HepG2 (cell line): ENCODE measurements at regions not wholly inside any gene's neighbourhood (a gene's known extent, or its start where the extent isn't known, plus 50 kb on each side); places are given as distances from the start of the nearest gene placed in this dataset.

Source experiments
- AKAP8 ChIP-seq: sonication (generic); formaldehyde crosslinking; IDR thresholded peaks from 2 replicates; pipeline ENCODE4 v1.5.1; 2020; ENCODE audit warnings: mild to moderate bottlenecking, missing genetic modification reagents
- ATF4 ChIP-seq, 2 experiments: fragments of 450-650 bp in 1 of 2; sonication (generic) in 1 of 2; formaldehyde crosslinking; IDR thresholded peaks; 2 replicates each; pipeline versions ENCODE4 v1.5.0 to v1.8.0; 2020 to 2022; ENCODE audit warnings: mild to moderate bottlenecking in 1 of 2, missing genetic modification reagents in 1 of 2
- BCL6 ChIP-seq: IDR thresholded peaks from 2 replicates; pipeline ENCODE4 v1.6.1; 2016; ENCODE audit warnings: missing genetic modification reagents, missing compliant biosample characterization
- CHCHD3 ChIP-seq: sonication (generic); formaldehyde crosslinking; IDR thresholded peaks from 2 replicates; pipeline ENCODE4 v1.8.0; 2022; ENCODE audit warnings: mild to moderate bottlenecking, missing genetic modification reagents, moderate library complexity
- DMAP1 ChIP-seq: IDR thresholded peaks from 2 replicates; pipeline ENCODE4 v1.6.1; 2016
- FOXK2 ChIP-seq: fragments of 450-650 bp; IDR thresholded peaks from 2 replicates; pipeline ENCODE4 v1.6.1; 2016
- IKZF5 ChIP-seq: IDR thresholded peaks from 2 replicates; pipeline ENCODE4 v1.6.1; 2018; ENCODE audit warnings: missing genetic modification reagents, mild to moderate bottlenecking, missing compliant biosample characterization
- ISL2 ChIP-seq: sonication (generic); formaldehyde crosslinking; IDR thresholded peaks from 2 replicates; pipeline ENCODE4 v1.5.0; 2020; ENCODE audit warnings: missing genetic modification reagents
- LBX2 ChIP-seq: sonication (generic); formaldehyde crosslinking; IDR thresholded peaks from 2 replicates; pipeline ENCODE4 v1.5.0; 2020; ENCODE audit warnings: missing genetic modification reagents, mild to moderate bottlenecking, borderline replicate concordance
- LCORL ChIP-seq, 2 experiments: fragments of 450-650 bp in 1 of 2; sonication (generic) in 1 of 2; formaldehyde crosslinking in 1 of 2; IDR thresholded peaks; 2 replicates each; pipeline versions ENCODE4 v1.5.0 to v1.6.1; 2017 to 2020; ENCODE audit warnings: antibody characterized with exemption in 1 of 2, missing genetic modification reagents in 1 of 2
- MAZ ChIP-seq, 2 experiments: sonication (generic) in 1 of 2; formaldehyde crosslinking in 1 of 2; IDR thresholded peaks; 2 replicates each; pipeline versions ENCODE4 v1.5.0 to v1.6.1; 2012 to 2020; ENCODE audit warnings: low read depth in 2 of 2, mild to moderate bottlenecking in 2 of 2, borderline replicate concordance in 1 of 2, improper control_type of control experiment in 1 of 2, low read length in 1 of 2, missing genetic modification reagents in 1 of 2, moderate library complexity in 1 of 2
- MED8 ChIP-seq: sonication (generic); formaldehyde crosslinking; IDR thresholded peaks from 2 replicates; pipeline ENCODE4 v1.8.1; 2023; ENCODE audit warnings: mild to moderate bottlenecking, missing genetic modification reagents; ENCODE audit not compliant: insufficient replicate concordance
- RAD21 ChIP-seq: fragments of 450-650 bp; formaldehyde crosslinking; IDR thresholded peaks from 2 replicates; pipeline ENCODE4 v1.5.0; 2020; ENCODE audit warnings: mild to moderate bottlenecking
- SP5 ChIP-seq: IDR thresholded peaks from 2 replicates; pipeline ENCODE4 v1.6.1; 2016; ENCODE audit warnings: low read depth, borderline replicate concordance
- ZBTB21 ChIP-seq: sonication (generic); formaldehyde crosslinking; IDR thresholded peaks from 2 replicates; pipeline ENCODE4 v1.4.0; 2020; ENCODE audit warnings: missing genetic modification reagents
- ZBTB46 ChIP-seq: sonication (generic); formaldehyde crosslinking; IDR thresholded peaks from 2 replicates; pipeline ENCODE4 v1.4.0; 2020; ENCODE audit warnings: mild to moderate bottlenecking, missing genetic modification reagents, borderline replicate concordance
- ZFP37 ChIP-seq: sonication (generic); formaldehyde crosslinking; IDR thresholded peaks from 2 replicates; pipeline ENCODE4 v1.4.0; 2020; ENCODE audit warnings: missing genetic modification reagents, borderline replicate concordance
- ZFP90 ChIP-seq: sonication (generic); formaldehyde crosslinking; IDR thresholded peaks from 2 replicates; pipeline ENCODE4 v1.8.0; 2022; ENCODE audit warnings: missing genetic modification reagents, mild to moderate bottlenecking, inconsistent platforms, borderline replicate concordance
- ZNF18 ChIP-seq: sonication (generic); formaldehyde crosslinking; IDR thresholded peaks from 2 replicates; pipeline ENCODE4 v1.8.0; 2022; ENCODE audit warnings: mild to moderate bottlenecking, missing genetic modification reagents; ENCODE audit not compliant: insufficient replicate concordance
- ZNF350 ChIP-seq: sonication (generic); formaldehyde crosslinking; IDR thresholded peaks from 2 replicates; pipeline ENCODE4 v1.4.0; 2020; ENCODE audit warnings: mild to moderate bottlenecking, low read depth, missing genetic modification reagents, borderline replicate concordance
- ZNF441 ChIP-seq: sonication (generic); formaldehyde crosslinking; IDR thresholded peaks from 2 replicates; pipeline ENCODE4 v1.7.0; 2021; ENCODE audit warnings: missing genetic modification reagents, borderline replicate concordance
- ZNF460 ChIP-seq: sonication (generic); formaldehyde crosslinking; IDR thresholded peaks from 2 replicates; pipeline ENCODE4 v1.5.1; 2020; ENCODE audit warnings: missing genetic modification reagents, mild to moderate bottlenecking, borderline replicate concordance

- TF ChIP-seq ZNF350 = peak; percentile 43; the same call in 1 of the 2 replicates
- TF ChIP-seq BCL6 = peak; percentile 95
- peak; percentile 51; the same call in 1 of the 2 replicates for TF ChIP-seq LBX2 (CRISPR knock-in tag)
- peak; percentile 19; the same call in 1 of the 2 replicates for TF ChIP-seq ZNF460
- peak; percentile 78 for TF ChIP-seq ZFP37
- TF ChIP-seq ZBTB46 (CRISPR knock-in tag) = peak; percentile 48; the same call in 1 of the 2 replicates
- peak; percentile 59 for TF ChIP-seq LCORL (IDR thresholded peaks at IDR 0.05)
- TF ChIP-seq LCORL (CRISPR knock-in tag; IDR thresholded peaks at IDR 0.05) = peak; percentile 97
- TF ChIP-seq RAD21 (CRISPR knock-in tag) = peak; percentile 45; the same call in 1 of the 2 replicates
- peak; percentile 90 for TF ChIP-seq ISL2 (CRISPR knock-in tag)
- 0 out of 2 replicates have a peak, but pooled peaks have one; percentile 64 for TF ChIP-seq ZNF441 (CRISPR knock-in tag)
- TF ChIP-seq IKZF5 (CRISPR knock-in tag) = peak; percentile 95
- peak; percentile 71 for TF ChIP-seq MED8 (CRISPR knock-in tag)
- peak; percentile 79; the same call in 1 of the 2 replicates for TF ChIP-seq CHCHD3 (CRISPR knock-in tag)
- peak; percentile 1; the same call in 1 of the 2 replicates for TF ChIP-seq AKAP8 (CRISPR knock-in tag)
- TF ChIP-seq FOXK2 = peak; percentile 53
- TF ChIP-seq SP5 (CRISPR knock-in tag) = peak; percentile 93
- peak; percentile 95 for TF ChIP-seq DMAP1 (CRISPR knock-in tag)
- TF ChIP-seq MAZ (IDR thresholded peaks at IDR 0.05; ENCODE audit: borderline replicate concordance, low read depth, low read length) = 0 out of 2 replicates have a peak, but pooled peaks have one; percentile 23
- peak; percentile 82 for TF ChIP-seq MAZ (CRISPR knock-in tag; IDR thresholded peaks at IDR 0.05; ENCODE audit: low read depth)
- TF ChIP-seq ZBTB21 = 0 out of 2 replicates have a peak, but pooled peaks have one; percentile 15
- peak; percentile 73; the same call in 1 of the 2 replicates for TF ChIP-seq ZFP90
- peak in 1 of 2 experiments; percentile 27; a peak in 1 of 4 replicates for TF ChIP-seq ATF4 (CRISPR knock-in tag; IDR thresholded peaks at IDR 0.05)
- peak; percentile 66 for TF ChIP-seq ZNF18 (CRISPR knock-in tag)
Observed at GRCh38 chr16:21512280-21513192, 86.8 kb upstream of the METTL9 start (continued).
